Astrocyte (in vitro differentiated cells and primary cell): ENCODE measurements at regions not wholly inside any gene's neighbourhood (a gene's known extent, or its start where the extent isn't known, plus 50 kb on each side); places are given as distances from the start of the nearest gene placed in this dataset.

Experiments
- DNase-seq: peaks from one replicate; pipeline ENCODE4 v3.0.0-alpha.2; 2010; ENCODE audit warnings: low read depth
- FAIRE-seq: peaks from 2 replicates; lab custom pipeline; 2011; peaks lifted over from hg19 to GRCh38; lab: Jason Lieb, UNC
- H2AFZ ChIP-seq: 2 replicates; pipeline ENCODE4 v1.6.0; 2012; ENCODE audit warnings: low read depth, low read length, inconsistent platforms
- H3K27ac ChIP-seq: 2 replicates; pipeline ENCODE4 v1.5.1; 2011; ENCODE audit warnings: low read depth, low read length, inconsistent platforms
- H3K27me3 ChIP-seq: 2 replicates; pipeline ENCODE4 v1.6.0; 2011; ENCODE audit warnings: low read length, inconsistent platforms; ENCODE audit not compliant: insufficient read depth
- H3K36me3 ChIP-seq: 2 replicates; pipeline ENCODE4 v1.5.1; 2011; ENCODE audit warnings: low read length, inconsistent platforms; ENCODE audit not compliant: insufficient read depth
- H3K4me1 ChIP-seq: 2 replicates; pipeline ENCODE4 v1.5.1; 2011; ENCODE audit warnings: low read length, inconsistent platforms; ENCODE audit not compliant: insufficient read depth
- H3K4me2 ChIP-seq: 2 replicates; pipeline ENCODE4 v1.6.0; 2012; ENCODE audit warnings: low read length, inconsistent platforms
- H3K4me3 ChIP-seq: 2 replicates; pipeline ENCODE4 v1.5.1; 2011; ENCODE audit warnings: low read depth, mild to moderate bottlenecking, low read length, inconsistent platforms; ENCODE audit not compliant: insufficient read depth
- H3K79me2 ChIP-seq: 2 replicates; pipeline ENCODE4 v1.6.0; 2012; ENCODE audit warnings: mild to moderate bottlenecking, low read length, inconsistent platforms; ENCODE audit not compliant: insufficient read depth
- H3K9ac ChIP-seq: 2 replicates; pipeline ENCODE4 v1.6.0; 2012; ENCODE audit warnings: mild to moderate bottlenecking, low read length, inconsistent platforms
- H3K9me3 ChIP-seq: 2 replicates; pipeline ENCODE4 v1.5.1; 2012; ENCODE audit warnings: low read depth, mild to moderate bottlenecking, low read length, inconsistent platforms; ENCODE audit not compliant: insufficient read depth
- H4K20me1 ChIP-seq: 2 replicates; pipeline ENCODE4 v1.6.0; 2012; ENCODE audit warnings: low read length, inconsistent platforms; ENCODE audit not compliant: insufficient read depth
- H3K27ac Mint-ChIP-seq: one replicate; pipeline ENCODE4 v1.8.0; 2021; ENCODE audit warnings: mild to moderate bottlenecking, mixed read lengths; ENCODE audit not compliant: unreplicated experiment
- H3K27me3 Mint-ChIP-seq: one replicate; pipeline ENCODE4 v1.8.0; 2021; ENCODE audit warnings: low read depth, mixed read lengths; ENCODE audit not compliant: unreplicated experiment
- H3K36me3 Mint-ChIP-seq: one replicate; pipeline ENCODE4 v1.8.0; 2021; ENCODE audit warnings: low read depth, mixed read lengths; ENCODE audit not compliant: unreplicated experiment
- H3K4me1 Mint-ChIP-seq: one replicate; pipeline ENCODE4 v1.8.0; 2021; ENCODE audit warnings: low read depth, mixed read lengths; ENCODE audit not compliant: unreplicated experiment
- H3K4me3 Mint-ChIP-seq: one replicate; pipeline ENCODE4 v1.8.0; 2021; ENCODE audit warnings: mild to moderate bottlenecking, moderate library complexity, mixed read lengths; ENCODE audit not compliant: unreplicated experiment
- H3K9me3 Mint-ChIP-seq: one replicate; pipeline ENCODE4 v1.8.0; 2021; ENCODE audit warnings: mild to moderate bottlenecking, mixed read lengths; ENCODE audit not compliant: unreplicated experiment
- CTCF ChIP-seq: IDR thresholded peaks from 2 replicates; pipeline ENCODE4 v1.5.1; 2011; ENCODE audit warnings: low read depth, mild to moderate bottlenecking, inconsistent platforms, low read length, moderate library complexity; ENCODE audit not compliant: insufficient read depth
- EZH2 ChIP-seq: IDR thresholded peaks from 2 replicates; pipeline ENCODE4 v1.6.1; 2012; ENCODE audit warnings: mild to moderate bottlenecking, low read length, inconsistent platforms; ENCODE audit not compliant: insufficient read depth

DNA sequence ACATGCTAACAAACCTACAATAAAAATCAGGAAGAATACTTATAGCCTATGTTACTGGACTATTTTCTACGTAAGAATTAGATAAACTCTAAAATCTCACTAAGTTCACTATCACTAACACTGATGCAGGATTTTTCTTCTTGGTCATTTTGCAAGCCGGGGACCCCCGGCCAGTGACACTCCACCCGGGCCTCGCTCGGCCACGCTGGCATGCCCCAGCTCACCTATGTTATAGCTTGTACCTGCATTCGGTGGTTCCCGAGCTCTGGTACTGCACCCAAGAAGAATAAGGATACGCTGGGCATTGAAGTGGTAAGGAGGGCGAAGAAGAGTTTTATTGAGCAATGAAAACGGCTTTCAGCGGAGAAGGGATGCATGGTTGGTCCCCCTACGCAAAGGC, 245.3 kb upstream of the NBEA start:
- H3K4me2 ChIP-seq = no peak overlapping the region
- no peaks in the 10 kb centered on the region for H3K9me3 ChIP-seq
- H3K27ac Mint-ChIP-seq = no peak overlapping the region
- H3K79me2 ChIP-seq = no peaks in the 10 kb centered on the region
- no peaks in the 10 kb centered on the region for H3K36me3 ChIP-seq
- no peak overlapping the region for H3K9ac ChIP-seq
- no peak overlapping the region for H3K4me3 ChIP-seq
- H3K4me1 ChIP-seq = no peaks in the 10 kb centered on the region
- H3K27me3 Mint-ChIP-seq = no peaks in the 10 kb centered on the region
- TF ChIP-seq EZH2 = no peak
- TF ChIP-seq CTCF = no peak
- H2AFZ ChIP-seq = no peak overlapping the region
- no peaks in the 10 kb centered on the region for H4K20me1 ChIP-seq
- no peaks in the 10 kb centered on the region for H3K9me3 Mint-ChIP-seq
- H3K4me1 Mint-ChIP-seq = no peaks in the 10 kb centered on the region
- FAIRE-seq = no peak
- DNase-seq = no peak
- no peaks in the 10 kb centered on the region for H3K36me3 Mint-ChIP-seq
- no peak overlapping the region for H3K4me3 Mint-ChIP-seq
- no peaks in the 10 kb centered on the region for H3K27me3 ChIP-seq
- H3K27ac ChIP-seq = no peak overlapping the region

GRCh38 chr13:34698945-34699344, 243.1 kb upstream of the NBEA start:
- DNase-seq (no peak), FAIRE-seq (no peak)
- H3K79me2 ChIP-seq = no peaks in the 10 kb centered on the region
- H2AFZ ChIP-seq = no peak overlapping the region
- no peaks in the 10 kb centered on the region for H3K9me3 ChIP-seq
- Mint-ChIP-seq H3K4me1 (no peaks in the 10 kb centered on the region), H3K27ac (no peak overlapping the region), H3K27me3 (no peaks in the 10 kb centered on the region), H3K36me3 (no peaks in the 10 kb centered on the region), H3K9me3 (no peaks in the 10 kb centered on the region), H3K4me3 (no peak overlapping the region)
- H4K20me1 ChIP-seq = no peaks in the 10 kb centered on the region
- no peak overlapping the region for H3K27ac ChIP-seq
- no peaks in the 10 kb centered on the region for H3K4me1 ChIP-seq
- H3K9ac ChIP-seq = no peak overlapping the region
- no peaks in the 10 kb centered on the region for H3K27me3 ChIP-seq
- no peak overlapping the region for H3K4me2 ChIP-seq
- no peaks in the 10 kb centered on the region for H3K36me3 ChIP-seq
- no peak overlapping the region for H3K4me3 ChIP-seq
- TF ChIP-seq CTCF = no peak
- no peak for TF ChIP-seq EZH2

- no peak overlapping the region for H3K27ac Mint-ChIP-seq
- H3K36me3 Mint-ChIP-seq = no peaks in the 10 kb centered on the region
- H3K36me3 ChIP-seq = no peaks in the 10 kb centered on the region
- no peak overlapping the region for H3K27ac ChIP-seq
- H3K79me2 ChIP-seq = no peaks in the 10 kb centered on the region
- FAIRE-seq (no peak), DNase-seq (no peak)
- H3K9ac ChIP-seq = no peak overlapping the region
- H3K27me3 Mint-ChIP-seq = no peaks in the 10 kb centered on the region
- no peak overlapping the region for H3K4me3 ChIP-seq
- H3K9me3 ChIP-seq = no peaks in the 10 kb centered on the region
- TF ChIP-seq CTCF = no peak
- TF ChIP-seq EZH2 = no peak
- no peaks in the 10 kb centered on the region for H4K20me1 ChIP-seq
- H2AFZ ChIP-seq = no peak overlapping the region
- H3K4me3 Mint-ChIP-seq = no peak overlapping the region
- H3K4me1 ChIP-seq = no peaks in the 10 kb centered on the region
- H3K4me2 ChIP-seq = no peak overlapping the region
- H3K4me1 Mint-ChIP-seq = no peaks in the 10 kb centered on the region
- no peaks in the 10 kb centered on the region for H3K9me3 Mint-ChIP-seq
- H3K27me3 ChIP-seq = no peaks in the 10 kb centered on the region
Observed at GRCh38 chr13:34700155-34700554, 241.9 kb upstream of the NBEA start.
